ENCODE measurements at regions not wholly inside any gene's neighbourhood (a gene's known extent, or its start where the extent isn't known, plus 50 kb on each side); places are given as distances from the start of the nearest gene placed in this dataset.

DNA sequence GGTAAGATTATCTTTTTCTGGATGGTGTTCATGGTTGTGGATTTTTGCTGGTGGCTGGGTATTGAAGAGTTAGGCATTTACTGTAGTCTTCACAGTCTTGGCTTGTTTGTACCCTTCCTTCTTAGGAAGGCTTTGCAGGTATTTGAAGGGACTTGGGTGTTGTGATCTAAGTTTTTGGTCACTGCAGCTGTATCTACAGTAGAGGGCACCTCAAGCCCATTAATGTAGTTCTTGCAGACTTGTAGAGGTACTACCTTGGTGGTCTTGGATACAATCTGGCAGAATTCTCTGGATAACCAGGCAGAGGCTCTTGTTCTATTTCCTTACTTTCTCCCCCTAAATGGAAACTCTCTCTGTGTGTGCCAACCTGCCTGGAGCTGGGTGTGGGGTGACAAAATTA is 155.8 kb upstream of the BRINP3 start:
- Histone ChIP-seq H4K20me1 (ENCODE audit: control insufficient read depth, extremely low read depth, insufficient read depth, low read length) (no peaks in the 10 kb centered on the region), H3K9ac (ENCODE audit: insufficient read depth, low read length) (no peak overlapping the region), H3K27me3 (ENCODE audit: control insufficient read depth, insufficient read depth, low read length) (no peaks in the 10 kb centered on the region), H2AFZ (ENCODE audit: low read length) (no peak overlapping the region), H3K9me3 (ENCODE audit: control insufficient read depth, insufficient read depth, low read depth, low read length) (no peaks in the 10 kb centered on the region), H3K36me3 (ENCODE audit: control insufficient read depth, insufficient read depth, low read length) (no peaks in the 10 kb centered on the region), H3K27ac (ENCODE audit: insufficient read depth, low read length) (no peak overlapping the region), H3K4me3 (replicated peaks in 1 of 4; ENCODE audit: control extremely low read depth in 1 of 4, insufficient read depth in 1 of 4, low read depth in 3 of 4, low read length in 4 of 4) (no peak overlapping the region), H3K4me2 (ENCODE audit: extremely low read depth, insufficient read depth, low read length) (no peak overlapping the region), H3K4me1 (ENCODE audit: control insufficient read depth, extremely low read depth, insufficient read depth, low read length) (no peaks in the 10 kb centered on the region), H3K79me2 (ENCODE audit: control insufficient read depth, insufficient read depth, low read length) (no peaks in the 10 kb centered on the region)
- peak in 1 of 2 donors; percentile 8 for DNase-seq (ENCODE audit: low read depth in 2 of 2)
- TF ChIP-seq, protein P1, sequence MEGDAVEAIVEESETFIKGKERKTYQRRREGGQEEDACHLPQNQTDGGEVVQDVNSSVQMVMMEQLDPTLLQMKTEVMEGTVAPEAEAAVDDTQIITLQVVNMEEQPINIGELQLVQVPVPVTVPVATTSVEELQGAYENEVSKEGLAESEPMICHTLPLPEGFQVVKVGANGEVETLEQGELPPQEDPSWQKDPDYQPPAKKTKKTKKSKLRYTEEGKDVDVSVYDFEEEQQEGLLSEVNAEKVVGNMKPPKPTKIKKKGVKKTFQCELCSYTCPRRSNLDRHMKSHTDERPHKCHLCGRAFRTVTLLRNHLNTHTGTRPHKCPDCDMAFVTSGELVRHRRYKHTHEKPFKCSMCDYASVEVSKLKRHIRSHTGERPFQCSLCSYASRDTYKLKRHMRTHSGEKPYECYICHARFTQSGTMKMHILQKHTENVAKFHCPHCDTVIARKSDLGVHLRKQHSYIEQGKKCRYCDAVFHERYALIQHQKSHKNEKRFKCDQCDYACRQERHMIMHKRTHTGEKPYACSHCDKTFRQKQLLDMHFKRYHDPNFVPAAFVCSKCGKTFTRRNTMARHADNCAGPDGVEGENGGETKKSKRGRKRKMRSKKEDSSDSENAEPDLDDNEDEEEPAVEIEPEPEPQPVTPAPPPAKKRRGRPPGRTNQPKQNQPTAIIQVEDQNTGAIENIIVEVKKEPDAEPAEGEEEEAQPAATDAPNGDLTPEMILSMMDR (conservative IDR thresholded peaks at IDR 0.05 in 1 of 2, IDR thresholded peaks at IDR 0.05 in 1 of 2; ENCODE audit: low read depth in 1 of 2, low read length in 2 of 2) = peak in 1 of 2 donors; percentile 16
- TF ChIP-seq EZH2 (IDR thresholded peaks at IDR 0.05; ENCODE audit: low read length, missing control alignments) = no peak

DNA sequence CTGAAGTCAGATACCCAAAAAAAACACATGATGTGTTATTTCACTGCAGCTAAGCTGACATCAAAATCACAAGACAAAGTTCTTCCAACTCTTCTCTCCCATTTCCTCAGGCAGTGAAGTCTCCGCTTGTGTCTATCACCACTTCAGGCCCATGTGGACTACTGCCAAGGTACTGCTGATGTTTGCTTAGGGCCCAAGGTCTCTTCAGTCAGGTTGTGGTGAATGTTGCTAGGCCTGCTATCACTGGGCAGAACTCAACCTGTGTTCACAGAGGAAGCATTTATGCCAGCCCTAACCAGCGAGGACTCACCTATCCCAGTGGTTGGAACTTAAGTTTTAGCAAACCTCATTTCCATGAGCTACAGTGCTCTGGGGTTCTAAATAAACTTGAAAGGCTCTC is 156.5 kb upstream of the BRINP3 start:
- no peaks in the 10 kb centered on the region for H3K36me3 ChIP-seq (ENCODE audit: control insufficient read depth, insufficient read depth, low read length)
- no peak overlapping the region for H2AFZ ChIP-seq (ENCODE audit: low read length)
- H3K27me3 ChIP-seq (ENCODE audit: control insufficient read depth, insufficient read depth, low read length) = no peaks in the 10 kb centered on the region
- no peak overlapping the region for H3K9ac ChIP-seq (ENCODE audit: insufficient read depth, low read length)
- no peaks in the 10 kb centered on the region for H3K4me1 ChIP-seq (ENCODE audit: control insufficient read depth, extremely low read depth, insufficient read depth, low read length)
- H3K79me2 ChIP-seq (ENCODE audit: control insufficient read depth, insufficient read depth, low read length) = no peaks in the 10 kb centered on the region
- H3K4me3 ChIP-seq (replicated peaks in 1 of 4; ENCODE audit: control extremely low read depth in 1 of 4, insufficient read depth in 1 of 4, low read depth in 3 of 4, low read length in 4 of 4) = no peak overlapping the region
- TF ChIP-seq, protein P1 (conservative IDR thresholded peaks at IDR 0.05 in 1 of 2, IDR thresholded peaks at IDR 0.05 in 1 of 2; ENCODE audit: low read depth in 1 of 2, low read length in 2 of 2) = no peak
- TF ChIP-seq EZH2 (IDR thresholded peaks at IDR 0.05; ENCODE audit: low read length, missing control alignments) = no peak
- DNase-seq (ENCODE audit: low read depth in 2 of 2) = no peak
- no peak overlapping the region for H3K27ac ChIP-seq (ENCODE audit: insufficient read depth, low read length)
- no peak overlapping the region for H3K4me2 ChIP-seq (ENCODE audit: extremely low read depth, insufficient read depth, low read length)
- no peaks in the 10 kb centered on the region for H4K20me1 ChIP-seq (ENCODE audit: control insufficient read depth, extremely low read depth, insufficient read depth, low read length)
- no peaks in the 10 kb centered on the region for H3K9me3 ChIP-seq (ENCODE audit: control insufficient read depth, insufficient read depth, low read depth, low read length)

DNA sequence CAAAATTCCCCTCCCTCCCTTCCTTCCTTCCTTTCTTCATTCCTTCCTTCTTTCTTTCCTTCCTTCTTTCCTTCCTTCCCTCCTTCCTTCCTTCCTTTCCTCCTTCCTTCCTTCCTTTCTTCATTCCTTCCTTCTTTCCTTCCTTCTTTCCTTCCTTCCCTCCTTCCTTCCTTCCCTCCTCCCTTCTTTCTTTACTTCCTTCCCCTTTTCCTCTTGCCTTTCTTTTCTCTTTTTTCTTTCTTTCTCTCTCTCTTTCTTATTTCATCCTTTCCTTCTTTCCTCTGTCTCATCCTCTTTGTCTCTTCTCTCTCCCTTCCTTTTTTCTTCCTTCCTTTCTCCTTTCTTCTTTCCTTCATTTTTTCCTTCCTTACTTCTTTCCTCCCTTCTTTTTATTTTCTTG is 171.9 kb upstream of the BRINP3 start:
- H4K20me1 ChIP-seq (ENCODE audit: control insufficient read depth, extremely low read depth, insufficient read depth, low read length) = no peaks in the 10 kb centered on the region
- no peaks in the 10 kb centered on the region for H3K9me3 ChIP-seq (ENCODE audit: control insufficient read depth, insufficient read depth, low read depth, low read length)
- H3K4me3 ChIP-seq (replicated peaks in 1 of 4; ENCODE audit: control extremely low read depth in 1 of 4, insufficient read depth in 1 of 4, low read depth in 3 of 4, low read length in 4 of 4) = no peak overlapping the region
- no peaks in the 10 kb centered on the region for H3K4me1 ChIP-seq (ENCODE audit: control insufficient read depth, extremely low read depth, insufficient read depth, low read length)
- TF ChIP-seq, protein P1 (conservative IDR thresholded peaks at IDR 0.05 in 1 of 2, IDR thresholded peaks at IDR 0.05 in 1 of 2; ENCODE audit: low read depth in 1 of 2, low read length in 2 of 2) = no peak
- H3K36me3 ChIP-seq (ENCODE audit: control insufficient read depth, insufficient read depth, low read length) = no peaks in the 10 kb centered on the region
- no peak for DNase-seq (ENCODE audit: low read depth in 2 of 2)
- H3K4me2 ChIP-seq (ENCODE audit: extremely low read depth, insufficient read depth, low read length) = no peak overlapping the region
- H3K79me2 ChIP-seq (ENCODE audit: control insufficient read depth, insufficient read depth, low read length) = no peaks in the 10 kb centered on the region
- H2AFZ ChIP-seq (ENCODE audit: low read length) = no peak overlapping the region
- H3K9ac ChIP-seq (ENCODE audit: insufficient read depth, low read length) = no peak overlapping the region
- no peak overlapping the region for H3K27ac ChIP-seq (ENCODE audit: insufficient read depth, low read length)
- H3K27me3 ChIP-seq (ENCODE audit: control insufficient read depth, insufficient read depth, low read length) = no peaks in the 10 kb centered on the region

Measured in fibroblast of lung (primary cell).